OCI-LY3 (cell line): ENCODE measurements at regions not wholly inside any gene's neighbourhood (a gene's known extent, or its start where the extent isn't known, plus 50 kb on each side); places are given as distances from the start of the nearest gene placed in this dataset.
A peak's percentile ranks its signal among the peaks of the same experiment; 100 is the strongest.

Source experiments
- H2AFZ ChIP-seq: fragments of 200-600, 300-600 bp; shearing (Covaris generic); 2 replicates; pipeline ENCODE4 v1.6.0; 2014; ENCODE audit warnings: antibody characterized with exemption, low read depth, low read length
- H3K27ac ChIP-seq: fragments of 200-600, 300-600 bp; sonication (generic); 2 replicates; pipeline ENCODE4 v1.5.1; 2014; ENCODE audit warnings: mild to moderate bottlenecking, low read length, moderate library complexity, mixed read lengths
- H3K27me3 ChIP-seq: fragments of 200-600, 300-600 bp; sonication (generic); 2 replicates; pipeline ENCODE4 v1.6.1; 2014; ENCODE audit warnings: low read depth, low read length, mixed read lengths
- H3K36me3 ChIP-seq: fragments of 200-600, 300-600 bp; sonication (generic); replicated peaks from 2 replicates; pipeline ENCODE3; 2014; ENCODE audit warnings: low read depth, low read length, mixed read lengths
- H3K4me1 ChIP-seq: fragments of 300-600, 200-600 bp; sonication (generic); 2 replicates; pipeline ENCODE4 v1.6.1; 2014; ENCODE audit warnings: low read length, mixed read lengths
- H3K4me2 ChIP-seq: fragments of 200-600, 300-600 bp; sonication (generic); 2 replicates; pipeline ENCODE4 v1.6.1; 2014; ENCODE audit warnings: low read length, mixed read lengths
- H3K4me3 ChIP-seq: fragments of 300-600, 200-600 bp; sonication (generic); 2 replicates; pipeline ENCODE4 v1.5.1; 2014; ENCODE audit warnings: antibody characterized with exemption, mild to moderate bottlenecking, low read length, moderate library complexity
- H3K79me2 ChIP-seq: fragments of 300-600, 200-600 bp; shearing (Covaris generic); 2 replicates; pipeline ENCODE4 v1.6.1; 2014; ENCODE audit warnings: mild to moderate bottlenecking, low read length, mixed read lengths
- H3K9ac ChIP-seq: fragments of 300-600, 200-600 bp; shearing (Covaris generic); 2 replicates; pipeline ENCODE4 v1.6.0; 2014; ENCODE audit warnings: mild to moderate bottlenecking, low read length, moderate library complexity
- H3K9me3 ChIP-seq: fragments of 200-600, 300-600 bp; shearing (Covaris generic); 2 replicates; pipeline ENCODE4 v1.6.1; 2014; ENCODE audit warnings: low read length, mixed read lengths; ENCODE audit not compliant: insufficient read depth
- H4K20me1 ChIP-seq: fragments of 200-600, 300-600 bp; sonication (generic); 2 replicates; pipeline ENCODE4 v1.6.1; 2016; ENCODE audit warnings: low read length, mixed read lengths; ENCODE audit not compliant: insufficient read depth
- EZH2phosphoT487 ChIP-seq: fragments of 200-600 bp; shearing (Covaris generic); IDR thresholded peaks from 2 replicates; pipeline ENCODE4 v1.6.1; 2018; ENCODE audit warnings: antibody characterized with exemption, mixed run types, low read depth
- TF ChIP-seq, protein P1 (sequence below): fragments of 200-600, 300-600 bp; sonication (generic); IDR thresholded peaks from 2 replicates; pipeline ENCODE4 v1.5.1; 2014; ENCODE audit warnings: antibody characterized with exemption, low read length, low read depth

GRCh38 chr12:47323802-47324201 is 244.0 kb upstream of the AMIGO2 start:
- no peak overlapping the region for H3K4me3 ChIP-seq
- H3K9me3 ChIP-seq: no peaks in the 10 kb centered on the region
- H3K79me2 ChIP-seq: no peaks in the 10 kb centered on the region
- TF ChIP-seq, protein P1, sequence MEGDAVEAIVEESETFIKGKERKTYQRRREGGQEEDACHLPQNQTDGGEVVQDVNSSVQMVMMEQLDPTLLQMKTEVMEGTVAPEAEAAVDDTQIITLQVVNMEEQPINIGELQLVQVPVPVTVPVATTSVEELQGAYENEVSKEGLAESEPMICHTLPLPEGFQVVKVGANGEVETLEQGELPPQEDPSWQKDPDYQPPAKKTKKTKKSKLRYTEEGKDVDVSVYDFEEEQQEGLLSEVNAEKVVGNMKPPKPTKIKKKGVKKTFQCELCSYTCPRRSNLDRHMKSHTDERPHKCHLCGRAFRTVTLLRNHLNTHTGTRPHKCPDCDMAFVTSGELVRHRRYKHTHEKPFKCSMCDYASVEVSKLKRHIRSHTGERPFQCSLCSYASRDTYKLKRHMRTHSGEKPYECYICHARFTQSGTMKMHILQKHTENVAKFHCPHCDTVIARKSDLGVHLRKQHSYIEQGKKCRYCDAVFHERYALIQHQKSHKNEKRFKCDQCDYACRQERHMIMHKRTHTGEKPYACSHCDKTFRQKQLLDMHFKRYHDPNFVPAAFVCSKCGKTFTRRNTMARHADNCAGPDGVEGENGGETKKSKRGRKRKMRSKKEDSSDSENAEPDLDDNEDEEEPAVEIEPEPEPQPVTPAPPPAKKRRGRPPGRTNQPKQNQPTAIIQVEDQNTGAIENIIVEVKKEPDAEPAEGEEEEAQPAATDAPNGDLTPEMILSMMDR: no peak
- TF ChIP-seq EZH2phosphoT487: no peak
- no peaks in the 10 kb centered on the region for H4K20me1 ChIP-seq
- H3K9ac ChIP-seq: no peak overlapping the region
- H3K4me2 ChIP-seq: no peak overlapping the region
- peaks cover 4% of the 10 kb centered on the region for H3K36me3 ChIP-seq
- H3K4me1 ChIP-seq: peaks cover 9% of the 10 kb centered on the region
- H2AFZ ChIP-seq: no peak overlapping the region
- H3K27me3 ChIP-seq: no peaks in the 10 kb centered on the region
- H3K27ac ChIP-seq: no peak overlapping the region

- Histone ChIP-seq H3K27me3 (no peaks in the 10 kb centered on the region), H3K9me3 (peaks cover 3% of the 10 kb centered on the region; the same call in 1 of the 2 replicates), H3K4me2 (no peak overlapping the region), H3K27ac (no peak overlapping the region), H2AFZ (no peak overlapping the region), H3K79me2 (no peaks in the 10 kb centered on the region), H3K4me3 (no peak overlapping the region), H3K4me1 (peaks cover 24% of the 10 kb centered on the region), H3K36me3 (peaks cover 6% of the 10 kb centered on the region), H3K9ac (no peak overlapping the region), H4K20me1 (no peaks in the 10 kb centered on the region)
- TF ChIP-seq EZH2phosphoT487: no peak
- TF ChIP-seq, protein P1: no peak
Observed at GRCh38 chr12:47321436-47321835, 241.7 kb upstream of the AMIGO2 start.

- no peaks in the 10 kb centered on the region for H3K27me3 ChIP-seq
- H3K9ac ChIP-seq: no peak overlapping the region; the same call in 1 of the 2 replicates
- H3K79me2 ChIP-seq: no peaks in the 10 kb centered on the region
- H3K4me1 ChIP-seq: peaks cover 39% of the 10 kb centered on the region
- no peak for TF ChIP-seq EZH2phosphoT487
- TF ChIP-seq, protein P1: no peak
- H3K36me3 ChIP-seq: peaks cover 6% of the 10 kb centered on the region
- H3K27ac ChIP-seq: peak overlapping the region; percentile 33
- H3K9me3 ChIP-seq: peaks cover 3% of the 10 kb centered on the region; the same call in 1 of the 2 replicates
- no peak overlapping the region for H3K4me3 ChIP-seq
- no peaks in the 10 kb centered on the region for H4K20me1 ChIP-seq
- peak overlapping the region; percentile 49; the same call in 1 of the 2 replicates for H2AFZ ChIP-seq
- no peak overlapping the region for H3K4me2 ChIP-seq
Observed at GRCh38 chr12:47319746-47320145, 240.0 kb upstream of the AMIGO2 start.

DNA sequence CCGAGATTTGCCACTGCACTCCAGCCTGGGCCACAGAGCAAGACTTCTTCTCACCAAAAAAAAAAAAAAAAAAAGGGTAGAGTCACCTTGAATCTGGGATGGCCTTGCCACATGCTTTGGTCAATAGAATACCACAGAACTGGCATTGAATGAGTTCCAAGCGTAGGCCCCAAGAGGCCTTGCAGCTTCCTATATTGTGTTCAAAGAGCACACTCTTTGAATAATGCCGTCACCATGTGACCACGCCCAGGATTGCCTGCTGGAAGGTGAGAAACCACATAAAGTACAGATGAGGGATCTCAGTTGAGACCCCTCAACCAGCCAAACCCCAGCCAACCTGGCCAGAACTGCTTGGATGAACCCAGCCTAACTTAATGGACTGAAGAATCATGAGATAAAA is 239.2 kb upstream of the AMIGO2 start:
- Histone ChIP-seq H3K4me2 (no peak overlapping the region), H3K27me3 (no peaks in the 10 kb centered on the region), H3K79me2 (no peaks in the 10 kb centered on the region), H3K4me1 (peaks cover 47% of the 10 kb centered on the region), H4K20me1 (no peaks in the 10 kb centered on the region), H2AFZ (peak overlapping the region; percentile 49; the same call in 1 of the 2 replicates), H3K36me3 (peaks cover 6% of the 10 kb centered on the region), H3K4me3 (no peak overlapping the region), H3K9me3 (peaks cover 3% of the 10 kb centered on the region; the same call in 1 of the 2 replicates), H3K27ac (peak overlapping the region; percentile 33; the same call in 1 of the 2 replicates), H3K9ac (no peak overlapping the region)
- TF ChIP-seq, protein P1: no peak
- TF ChIP-seq EZH2phosphoT487: no peak
